ACHN (cell line): ENCODE measurements at regions not wholly inside any gene's neighbourhood (a gene's known extent, or its start where the extent isn't known, plus 50 kb on each side); places are given as distances from the start of the nearest gene placed in this dataset.

Source experiments
- DNase-seq: peaks from one replicate; pipeline ENCODE4 v3.0.0-alpha.2; 2015
- in situ Hi-C: cut with HindIII; loops from 2 replicates; pipeline ENCODE4 v1.10.0; 2017; ENCODE audit warnings: low sequenced_read_pairs, low pct_ligation_motif_present, low pct_unique_long_range_greater_than_20kb

- no peak for DNase-seq
- in situ Hi-C loops: no loop called here
Observed at GRCh38 chr7:68488341-68489060, 1109.8 kb upstream of the AUTS2 start.

- DNase-seq: no peak
- in situ Hi-C loops: no loop called here
Observed at GRCh38 chr7:68491523-68492358, 1106.5 kb upstream of the AUTS2 start.

GRCh38 chr7:68492359-68492690 is 1106.0 kb upstream of the AUTS2 start:
- DNase-seq: no peak
- in situ Hi-C loops: no loop called here

- DNase-seq: no peak
- in situ Hi-C loops: no loop called here
Observed at GRCh38 chr7:68503400-68503799, 1094.9 kb upstream of the AUTS2 start.

- DNase-seq: no peak
- in situ Hi-C loops: no loop called here
Observed at GRCh38 chr7:68504716-68505115, 1093.6 kb upstream of the AUTS2 start.

GRCh38 chr7:68505721-68506120 is 1092.6 kb upstream of the AUTS2 start:
- DNase-seq: no peak
- in situ Hi-C loops: no loop called here

- in situ Hi-C loops: no loop called here
- DNase-seq: no peak
Observed at GRCh38 chr7:68507668-68508067, 1090.6 kb upstream of the AUTS2 start.

GRCh38 chr7:68509054-68509453 is 1089.2 kb upstream of the AUTS2 start:
- DNase-seq: no peak
- in situ Hi-C loops: no loop called here

- no peak for DNase-seq
- in situ Hi-C loops: no loop called here
Observed at GRCh38 chr7:68509603-68510002, 1088.7 kb upstream of the AUTS2 start.

- in situ Hi-C loops: no loop called here
- no peak for DNase-seq
Observed at GRCh38 chr7:68511281-68511680, 1087.0 kb upstream of the AUTS2 start.

- no peak for DNase-seq
Observed at GRCh38 chr7:68512466-68512865, 1085.8 kb upstream of the AUTS2 start.

GRCh38 chr7:68518060-68518459 is 1080.2 kb upstream of the AUTS2 start:
- in situ Hi-C loops: no loop called here

More at GRCh38 chr7:68512466-68512865, 1085.8 kb upstream of the AUTS2 start:
- in situ Hi-C loops: no loop called here

GRCh38 chr7:68524126-68524525 is 1074.1 kb upstream of the AUTS2 start:
- in situ Hi-C loops: no loop called here
- no peak for DNase-seq

More at GRCh38 chr7:68518060-68518459, 1080.2 kb upstream of the AUTS2 start:
- no peak for DNase-seq

GRCh38 chr7:68529221-68529620 is 1069.1 kb upstream of the AUTS2 start:
- no peak for DNase-seq
- in situ Hi-C loops: no loop called here

GRCh38 chr7:68535266-68535665 is 1063.0 kb upstream of the AUTS2 start:
- in situ Hi-C loops: no loop called here
- no peak for DNase-seq

GRCh38 chr7:68537051-68537773 is 1061.1 kb upstream of the AUTS2 start:
- in situ Hi-C loops: no loop called here
- DNase-seq: no peak

GRCh38 chr7:68537774-68538071 is 1060.6 kb upstream of the AUTS2 start:
- in situ Hi-C loops: no loop called here
- no peak for DNase-seq

GRCh38 chr7:68542831-68543230 is 1055.4 kb upstream of the AUTS2 start:
- in situ Hi-C loops: no loop called here

GRCh38 chr7:68544851-68545250 is 1053.4 kb upstream of the AUTS2 start:
- DNase-seq: no peak
- in situ Hi-C loops: no loop called here

More at GRCh38 chr7:68542831-68543230, 1055.4 kb upstream of the AUTS2 start:
- DNase-seq: no peak
